Endothelial cell of umbilical vein (primary cell): ENCODE measurements at regions not wholly inside any gene's neighbourhood (a gene's known extent, or its start where the extent isn't known, plus 50 kb on each side); places are given as distances from the start of the nearest gene placed in this dataset.

ENCODE experiments used
- BruUV-seq: library from RNA; stranded (reverse); fragments of 400-500 nt; replicated peaks from 2 replicates; lab custom pipeline; 2021; lab: Mats Ljungman, UMichigan
- CTCF ChIA-PET: fragments of 300-600, 350-600 bp; sonication (Branson Sonifier 250); formaldehyde crosslinking; loops from one replicate; lab custom pipeline; 2021; ENCODE audit warnings: antibody characterized with exemption, inconsistent platforms; lab: Charles Lee
- POLR2A ChIA-PET: fragments of 300-600, 350-600 bp; sonication (Branson Sonifier 250); formaldehyde crosslinking; loops from one replicate; lab custom pipeline; 2021; ENCODE audit warnings: antibody characterized with exemption, inconsistent platforms; lab: Charles Lee
- DNase-seq: peaks from one replicate; pipeline ENCODE4 v3.0.0-alpha.2; 2011; ENCODE audit warnings: low read depth, low spot score
- FAIRE-seq: peaks from 2 replicates; lab custom pipeline; 2011; peaks lifted over from hg19 to GRCh38; lab: Jason Lieb, UNC
- H2AFZ ChIP-seq: 2 replicates; pipeline ENCODE4 v1.6.0; 2012; ENCODE audit warnings: low read depth, low read length, control low read depth, inconsistent platforms
- H3K27ac ChIP-seq: 2 replicates; pipeline ENCODE4 v1.5.1; 2011; ENCODE audit warnings: low read depth, mild to moderate bottlenecking, control low read depth, low read length, moderate library complexity; ENCODE audit not compliant: insufficient read depth
- H3K27me3 ChIP-seq, 2 experiments: 2 replicates each; pipeline versions ENCODE4 v1.6.0 to v1.6.1; 2011; ENCODE audit warnings: low read length in 2 of 2, mixed read lengths in 1 of 2; ENCODE audit not compliant: control insufficient read depth in 2 of 2, insufficient read depth in 2 of 2
- H3K36me3 ChIP-seq, 2 experiments: 2 replicates in 1 of 2; 3 replicates in 1 of 2; pipeline ENCODE4 v1.5.1; 2011; ENCODE audit warnings: low read length in 2 of 2, mild to moderate bottlenecking in 1 of 2, moderate library complexity in 1 of 2; ENCODE audit not compliant: control insufficient read depth in 2 of 2, insufficient read depth in 2 of 2; ENCODE audit errors: extremely low read depth in 1 of 2
- H3K4me1 ChIP-seq: 3 replicates; pipeline ENCODE4 v1.5.1; 2011; ENCODE audit warnings: mild to moderate bottlenecking, low read length; ENCODE audit not compliant: control insufficient read depth, insufficient read depth; ENCODE audit errors: extremely low read depth
- H3K4me2 ChIP-seq: 2 replicates; pipeline ENCODE4 v1.6.1; 2011; ENCODE audit warnings: low read length, control low read depth, mixed read lengths; ENCODE audit not compliant: insufficient read depth
- H3K4me3 ChIP-seq, 3 experiments: fragments of 200-600 bp in 1 of 3; sonication (generic), shearing (Covaris generic) in 1 of 3; replicated peaks in 1 of 3; 2 replicates each; pipeline ENCODE4 v1.5.1; 2011 to 2016; ENCODE audit warnings: control low read depth in 3 of 3, low read length in 3 of 3, mild to moderate bottlenecking in 2 of 3, inconsistent platforms in 1 of 3, low read depth in 1 of 3, moderate library complexity in 1 of 3; ENCODE audit not compliant: insufficient read depth in 1 of 3
- H3K79me2 ChIP-seq: 2 replicates; pipeline ENCODE4 v1.6.0; 2012; ENCODE audit warnings: low read length, inconsistent platforms; ENCODE audit not compliant: control insufficient read depth, insufficient read depth
- H3K9ac ChIP-seq: replicated peaks from 2 replicates; pipeline ENCODE3; 2011; ENCODE audit warnings: low read length, control low read depth; ENCODE audit not compliant: insufficient read depth; ENCODE audit errors: extremely low read depth
- H3K9me1 ChIP-seq: replicated peaks from 3 replicates; pipeline ENCODE4 v1.6.0; 2011; ENCODE audit warnings: mild to moderate bottlenecking, low read length; ENCODE audit not compliant: control insufficient read depth, insufficient read depth; ENCODE audit errors: extremely low read depth
- H3K9me3 ChIP-seq: replicated peaks from 2 replicates; pipeline ENCODE4 v1.5.1; 2012; ENCODE audit warnings: low read length, inconsistent platforms; ENCODE audit not compliant: control insufficient read depth, insufficient read depth
- H4K20me1 ChIP-seq: replicated peaks from 2 replicates; pipeline ENCODE3; 2011; ENCODE audit warnings: mild to moderate bottlenecking, low read length; ENCODE audit not compliant: control insufficient read depth, insufficient read depth; ENCODE audit errors: extremely low read depth
- CTCF ChIP-seq, 2 donors: IDR thresholded peaks; 1 replicate in 1 of 2; 2 replicates in 1 of 2; pipeline ENCODE4 v1.5.1; 2011; ENCODE audit warnings: low read length in 2 of 2, mild to moderate bottlenecking in 2 of 2, moderate library complexity in 2 of 2, control low read depth in 1 of 2, inconsistent platforms in 1 of 2, low read depth in 1 of 2; ENCODE audit not compliant: insufficient read depth in 1 of 2; ENCODE audit errors: extremely low read depth in 1 of 2
- EZH2 ChIP-seq: IDR thresholded peaks from 2 replicates; pipeline ENCODE4 v1.6.1; 2012; ENCODE audit warnings: borderline replicate concordance, low read depth, mild to moderate bottlenecking, moderate library complexity, low read length, inconsistent platforms; ENCODE audit not compliant: severe bottlenecking
- FOS ChIP-seq: IDR thresholded peaks from 2 replicates; pipeline ENCODE4 v1.6.1; 2011; ENCODE audit warnings: mild to moderate bottlenecking, low read length, moderate library complexity, borderline replicate concordance; ENCODE audit not compliant: insufficient read depth
- GATA2 ChIP-seq: IDR thresholded peaks from 2 replicates; pipeline ENCODE4 v1.7.0; 2011; ENCODE audit warnings: low read depth, mild to moderate bottlenecking, moderate library complexity, mixed read lengths, low read length; ENCODE audit not compliant: insufficient read length, insufficient read depth
- JUN ChIP-seq: IDR thresholded peaks from 2 replicates; pipeline ENCODE4 v1.6.1; 2011; ENCODE audit warnings: borderline replicate concordance, low read depth; ENCODE audit not compliant: insufficient read length, insufficient read depth
- MYC ChIP-seq: IDR thresholded peaks from one replicate; pipeline ENCODE4 v1.6.1; 2011; ENCODE audit warnings: mild to moderate bottlenecking, low read depth, low read length
- POLR2A ChIP-seq: IDR thresholded peaks from 2 replicates; pipeline ENCODE4 v1.6.1; 2012; ENCODE audit warnings: low read depth, mild to moderate bottlenecking, control low read depth, low read length
- POLR2AphosphoS5 ChIP-seq: IDR thresholded peaks from 2 replicates; pipeline ENCODE4 v1.6.1; 2012; ENCODE audit warnings: low read depth, mild to moderate bottlenecking, control low read depth, low read length, moderate library complexity; ENCODE audit not compliant: insufficient read depth
- dilution Hi-C: fragments of 300-500 bp; cut with MboI; formaldehyde crosslinking; loops from one replicate; pipeline ENCODE4 v1.15.0; 2019; ENCODE audit warnings: low sequenced_read_pairs; ENCODE audit not compliant: extremely low pct_ligation_motif_present
- intact Hi-C: fragments of 100-400 bp; cut with micrococcal nuclease; formaldehyde crosslinking; loops from one replicate; pipeline ENCODE4 v1.10.0; 2022
- TF ChIP-seq, protein P1 (sequence below): IDR thresholded peaks from 2 replicates; pipeline ENCODE4 v1.6.1; 2011; ENCODE audit not compliant: insufficient read depth, insufficient read length

DNA sequence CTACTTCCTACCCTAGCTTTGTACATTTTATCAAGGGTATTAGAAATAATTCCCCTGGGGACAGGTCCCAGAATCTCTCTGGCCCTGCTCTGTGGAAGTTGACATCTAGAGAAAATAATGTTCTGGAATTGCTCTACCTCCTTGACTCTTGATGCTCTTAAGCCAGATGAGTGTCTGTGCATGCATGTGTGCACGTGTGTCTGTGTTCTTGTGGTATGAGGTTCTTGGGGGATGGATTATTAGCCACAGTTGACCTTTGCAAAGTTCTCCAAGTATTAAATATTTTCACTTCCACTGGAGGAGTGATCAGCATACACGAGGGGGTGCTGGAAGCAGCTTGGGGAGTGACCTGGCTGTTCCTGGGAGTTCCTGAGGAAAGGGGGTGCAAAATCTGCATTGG lies 61.2 kb upstream of the PELI1 start:
- Histone ChIP-seq H3K36me3 (no peaks in the 10 kb centered on the region), H3K4me2 (no peak overlapping the region), H4K20me1 (no peaks in the 10 kb centered on the region), H3K9ac (no peak overlapping the region), H3K27me3 (no peaks in the 10 kb centered on the region), H3K4me3 (no peak overlapping the region), H3K27ac (no peak overlapping the region), H3K79me2 (no peaks in the 10 kb centered on the region), H2AFZ (no peak overlapping the region), H3K9me3 (no peaks in the 10 kb centered on the region), H3K9me1 (no peaks in the 10 kb centered on the region), H3K4me1 (no peaks in the 10 kb centered on the region)
- DNase-seq (no peak), FAIRE-seq (no peak)
- no TSS peak for BruUV-seq
- ChIA-PET POLR2A (no interaction called here), CTCF (interaction anchor here (1.3 to 2.3 kb wide), 2 partner anchors 10 to 107 kb away, joined by 4 to 8 read pairs; no protein-coding TSS in a partner anchor)
- TF ChIP-seq POLR2A (no peak), MYC (no peak), CTCF (IDR thresholded peaks at IDR 0.05; ENCODE audit: extremely low read depth in 1 of 2, insufficient read depth in 1 of 2, low read depth in 1 of 2, low read length in 2 of 2) (no peak), GATA2 (no peak), FOS (no peak), EZH2 (no peak), JUN (no peak), POLR2AphosphoS5 (no peak)
- TF ChIP-seq, protein P1, sequence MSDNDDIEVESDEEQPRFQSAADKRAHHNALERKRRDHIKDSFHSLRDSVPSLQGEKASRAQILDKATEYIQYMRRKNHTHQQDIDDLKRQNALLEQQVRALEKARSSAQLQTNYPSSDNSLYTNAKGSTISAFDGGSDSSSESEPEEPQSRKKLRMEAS: no peak
- dilution Hi-C loops (no loop called here), intact Hi-C loops (no loop called here)
